ENCODE measurements at regions not wholly inside any gene's neighbourhood (a gene's known extent, or its start where the extent isn't known, plus 50 kb on each side); places are given as distances from the start of the nearest gene placed in this dataset.

DNA sequence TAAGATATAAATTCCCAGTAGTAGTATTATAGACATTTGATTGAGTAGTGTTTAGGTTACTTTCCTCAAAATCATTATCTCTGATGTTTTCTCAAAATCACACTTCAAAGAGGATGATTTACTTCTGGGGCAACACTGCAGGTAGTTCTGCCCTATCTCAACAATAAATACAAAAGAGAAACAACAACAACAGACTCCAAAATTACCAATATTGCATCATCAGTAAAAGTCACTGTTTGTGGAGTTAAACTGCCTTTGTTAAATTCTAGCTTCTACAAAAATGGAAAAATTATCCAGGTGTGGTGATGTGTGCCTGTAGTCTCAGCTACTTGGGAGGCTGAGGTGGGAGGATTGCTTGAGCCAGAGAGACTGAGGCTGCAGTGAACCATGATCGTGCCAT is 637.6 kb upstream of the ZNF608 start:
- H3K9ac ChIP-seq (replicated peaks; ENCODE audit: extremely low read depth, insufficient read depth, low read length), result no peak overlapping the region
- no peak overlapping the region for H3K4me3 ChIP-seq (replicated peaks in 1 of 3; ENCODE audit: insufficient read depth in 1 of 3, low read depth in 1 of 3, low read length in 3 of 3)
- H3K27ac ChIP-seq (ENCODE audit: insufficient read depth, low read depth, low read length), result no peak overlapping the region
- DNase-seq (ENCODE audit: low read depth, low spot score) (no peak), FAIRE-seq (no peak)
- no peaks in the 10 kb centered on the region for H3K9me1 ChIP-seq (replicated peaks; ENCODE audit: control insufficient read depth, extremely low read depth, insufficient read depth, low read length)
- ChIA-PET POLR2A (no interaction called here), CTCF (no interaction called here)
- no peaks in the 10 kb centered on the region for H3K9me3 ChIP-seq (replicated peaks; ENCODE audit: control insufficient read depth, insufficient read depth, low read length)
- H3K79me2 ChIP-seq (ENCODE audit: control insufficient read depth, insufficient read depth, low read length), result no peaks in the 10 kb centered on the region
- intact Hi-C loops (cut with micrococcal nuclease) (no loop called here), dilution Hi-C loops (cut with MboI; ENCODE audit: extremely low pct_ligation_motif_present, low sequenced_read_pairs) (no loop called here)
- TF ChIP-seq, protein P1, sequence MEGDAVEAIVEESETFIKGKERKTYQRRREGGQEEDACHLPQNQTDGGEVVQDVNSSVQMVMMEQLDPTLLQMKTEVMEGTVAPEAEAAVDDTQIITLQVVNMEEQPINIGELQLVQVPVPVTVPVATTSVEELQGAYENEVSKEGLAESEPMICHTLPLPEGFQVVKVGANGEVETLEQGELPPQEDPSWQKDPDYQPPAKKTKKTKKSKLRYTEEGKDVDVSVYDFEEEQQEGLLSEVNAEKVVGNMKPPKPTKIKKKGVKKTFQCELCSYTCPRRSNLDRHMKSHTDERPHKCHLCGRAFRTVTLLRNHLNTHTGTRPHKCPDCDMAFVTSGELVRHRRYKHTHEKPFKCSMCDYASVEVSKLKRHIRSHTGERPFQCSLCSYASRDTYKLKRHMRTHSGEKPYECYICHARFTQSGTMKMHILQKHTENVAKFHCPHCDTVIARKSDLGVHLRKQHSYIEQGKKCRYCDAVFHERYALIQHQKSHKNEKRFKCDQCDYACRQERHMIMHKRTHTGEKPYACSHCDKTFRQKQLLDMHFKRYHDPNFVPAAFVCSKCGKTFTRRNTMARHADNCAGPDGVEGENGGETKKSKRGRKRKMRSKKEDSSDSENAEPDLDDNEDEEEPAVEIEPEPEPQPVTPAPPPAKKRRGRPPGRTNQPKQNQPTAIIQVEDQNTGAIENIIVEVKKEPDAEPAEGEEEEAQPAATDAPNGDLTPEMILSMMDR (IDR thresholded peaks at IDR 0.05; ENCODE audit: extremely low read depth in 1 of 2, insufficient read depth in 1 of 2, low read depth in 1 of 2, low read length in 2 of 2), result no peak
- TF ChIP-seq, protein P2, sequence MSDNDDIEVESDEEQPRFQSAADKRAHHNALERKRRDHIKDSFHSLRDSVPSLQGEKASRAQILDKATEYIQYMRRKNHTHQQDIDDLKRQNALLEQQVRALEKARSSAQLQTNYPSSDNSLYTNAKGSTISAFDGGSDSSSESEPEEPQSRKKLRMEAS (IDR thresholded peaks at IDR 0.05; ENCODE audit: insufficient read depth, insufficient read length), result no peak
- TF ChIP-seq JUN (IDR thresholded peaks at IDR 0.05; ENCODE audit: borderline replicate concordance, insufficient read depth, insufficient read length, low read depth) (no peak), EZH2 (IDR thresholded peaks at IDR 0.05; ENCODE audit: borderline replicate concordance, low read depth, low read length, severe bottlenecking) (no peak), MYC (IDR thresholded peaks at IDR 0.05; ENCODE audit: low read depth, low read length) (no peak), FOS (IDR thresholded peaks at IDR 0.05; ENCODE audit: borderline replicate concordance, insufficient read depth, low read length) (no peak), GATA2 (IDR thresholded peaks at IDR 0.05; ENCODE audit: insufficient read depth, insufficient read length, low read depth, low read length) (no peak), POLR2A (IDR thresholded peaks at IDR 0.05; ENCODE audit: low read depth, low read length) (no peak), POLR2AphosphoS5 (IDR thresholded peaks at IDR 0.05; ENCODE audit: insufficient read depth, low read depth, low read length) (no peak)
- no peaks in the 10 kb centered on the region for H3K27me3 ChIP-seq (ENCODE audit: control insufficient read depth in 2 of 2, insufficient read depth in 2 of 2, low read length in 2 of 2)
- BruUV-seq (replicated peaks), result no TSS peak
- no peak overlapping the region for H2AFZ ChIP-seq (ENCODE audit: low read depth, low read length)
- no peak overlapping the region for H3K4me2 ChIP-seq (ENCODE audit: insufficient read depth, low read length)
- H3K36me3 ChIP-seq (ENCODE audit: control insufficient read depth in 2 of 2, extremely low read depth in 1 of 2, insufficient read depth in 2 of 2, low read length in 2 of 2), result no peaks in the 10 kb centered on the region
- H4K20me1 ChIP-seq (replicated peaks; ENCODE audit: control insufficient read depth, extremely low read depth, insufficient read depth, low read length), result no peaks in the 10 kb centered on the region
- H3K4me1 ChIP-seq (ENCODE audit: control insufficient read depth, extremely low read depth, insufficient read depth, low read length), result no peaks in the 10 kb centered on the region

Data from endothelial cell of umbilical vein (primary cell).